Stimulated activated CD8-positive, alpha-beta memory T cell treated with anti-CD3 and anti-CD28 coated beads, Interleukin-12 subunit alpha, Interleukin-12 subunit beta, amount 100 ng/mL, for 24 hours (primary cell): ENCODE measurements at regions not wholly inside any gene's neighbourhood (a gene's known extent, or its start where the extent isn't known, plus 50 kb on each side); places are given as distances from the start of the nearest gene placed in this dataset.
"Not testable (repeated sequence)": the region's sequence is repeated elsewhere in the genome, so short reads cannot be mapped to it uniquely, and the experiment has no call there.

ENCODE experiments used
- DNase-seq: peaks from one replicate; pipeline ENCODE4 v3.0.0-alpha.2; 2020; ENCODE audit errors: extremely low read depth

DNA sequence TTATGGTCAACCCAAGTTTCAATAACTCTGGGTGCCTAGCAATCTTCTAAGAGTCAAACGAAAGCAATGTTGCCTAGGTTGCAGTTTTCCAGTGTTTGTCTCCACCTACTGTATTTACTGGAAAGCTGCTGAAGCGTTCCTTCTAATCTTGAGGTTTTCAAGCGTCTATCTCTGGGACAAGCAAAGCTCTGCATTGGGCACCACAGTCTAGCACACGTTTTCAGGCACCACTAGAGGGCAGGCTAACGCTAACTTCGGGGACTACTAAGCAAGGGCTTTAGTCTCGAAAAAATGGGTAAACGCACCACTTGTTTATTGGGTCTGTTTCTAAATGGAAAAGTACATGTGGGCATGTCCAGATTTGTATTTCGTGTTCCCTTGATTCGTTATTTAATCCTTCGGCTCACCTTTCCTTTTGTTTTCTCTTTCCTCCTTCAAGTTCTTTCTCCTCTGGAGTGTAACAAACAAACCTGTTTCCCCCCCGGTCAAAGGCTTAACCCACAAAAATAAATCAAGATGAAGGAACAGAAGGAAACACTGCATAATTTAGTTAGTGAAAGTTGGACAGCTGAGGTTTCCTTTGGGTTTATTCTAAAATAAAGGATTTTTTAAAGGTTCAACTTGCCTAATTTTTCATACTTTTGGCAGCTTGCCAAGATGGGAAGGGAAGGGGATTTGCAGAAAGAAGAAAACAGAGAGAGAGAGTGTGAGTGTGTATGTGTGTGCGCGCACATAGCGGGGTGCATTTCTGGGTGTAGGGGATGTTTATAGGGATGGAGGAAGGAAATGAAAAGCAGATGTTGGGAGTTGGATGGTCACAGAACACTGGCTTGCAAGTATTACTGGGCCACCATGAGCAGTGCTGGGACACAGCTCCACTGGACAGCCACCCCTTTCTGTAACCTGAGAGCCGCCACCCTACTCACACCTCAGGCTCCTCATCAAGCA, 348.3 kb downstream of the GOLGA6L6 start:
- peak; percentile 12 for DNase-seq

- not testable (repeated sequence) for DNase-seq
Measured at GRCh38 chr15:20191508-20192125, 350.0 kb downstream of the GOLGA6L6 start.

- not testable (repeated sequence) for DNase-seq
Measured at GRCh38 chr15:20188611-20189010, 353.0 kb downstream of the GOLGA6L6 start.

- not testable (repeated sequence) for DNase-seq
Measured at GRCh38 chr15:20187370-20188355, 353.9 kb downstream of the GOLGA6L6 start.

DNA sequence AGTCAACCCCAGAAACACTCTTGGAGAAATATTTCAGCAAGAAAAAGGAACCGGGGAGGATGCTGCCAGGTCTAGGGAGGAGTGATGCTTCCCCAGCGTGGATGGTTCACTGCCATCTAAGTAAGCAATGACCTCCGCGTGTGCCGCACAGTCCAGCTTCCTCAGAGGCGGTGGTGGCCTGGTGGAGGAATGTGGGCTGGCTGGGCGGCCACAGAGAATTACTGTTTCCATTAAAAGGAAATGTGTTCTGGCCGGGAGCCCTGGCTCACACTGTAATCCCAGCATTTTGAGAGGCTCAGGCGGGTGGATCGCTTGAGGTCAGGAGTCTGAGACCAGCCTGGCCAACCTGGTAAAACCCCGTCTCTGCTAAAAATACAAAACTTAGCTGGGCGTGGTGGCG, 356.7 kb downstream of the GOLGA6L6 start:
- not testable (repeated sequence) for DNase-seq

DNA sequence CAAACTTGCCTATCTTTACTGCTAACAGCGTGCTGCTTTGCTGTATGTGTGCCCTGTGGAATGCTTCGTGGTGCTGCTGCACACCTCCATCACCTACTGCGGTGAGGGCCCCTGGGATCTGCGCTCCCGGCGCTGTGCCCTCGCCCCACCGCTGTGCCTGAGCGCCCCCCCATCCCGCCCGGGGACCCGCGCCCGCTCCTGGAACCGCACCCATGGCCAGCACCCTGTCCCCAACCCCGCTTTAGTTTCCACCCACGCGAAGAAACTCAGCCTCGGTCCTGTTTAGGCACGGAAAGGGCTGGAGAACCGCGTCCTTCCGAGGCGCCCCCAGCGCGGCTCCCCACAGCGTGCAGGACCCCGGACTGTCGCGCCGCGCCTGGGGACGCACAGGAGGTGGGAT, 373.4 kb downstream of the GOLGA6L6 start:
- not testable (repeated sequence) for DNase-seq

- not testable (repeated sequence) for DNase-seq
Measured at GRCh38 chr15:20153528-20153927, 388.1 kb downstream of the GOLGA6L6 start.

GRCh38 chr15:20148679-20149078, 392.9 kb downstream of the GOLGA6L6 start:
- DNase-seq = not testable (repeated sequence)

- not testable (repeated sequence) for DNase-seq
Measured at GRCh38 chr15:20148008-20148407, 393.6 kb downstream of the GOLGA6L6 start.

DNA sequence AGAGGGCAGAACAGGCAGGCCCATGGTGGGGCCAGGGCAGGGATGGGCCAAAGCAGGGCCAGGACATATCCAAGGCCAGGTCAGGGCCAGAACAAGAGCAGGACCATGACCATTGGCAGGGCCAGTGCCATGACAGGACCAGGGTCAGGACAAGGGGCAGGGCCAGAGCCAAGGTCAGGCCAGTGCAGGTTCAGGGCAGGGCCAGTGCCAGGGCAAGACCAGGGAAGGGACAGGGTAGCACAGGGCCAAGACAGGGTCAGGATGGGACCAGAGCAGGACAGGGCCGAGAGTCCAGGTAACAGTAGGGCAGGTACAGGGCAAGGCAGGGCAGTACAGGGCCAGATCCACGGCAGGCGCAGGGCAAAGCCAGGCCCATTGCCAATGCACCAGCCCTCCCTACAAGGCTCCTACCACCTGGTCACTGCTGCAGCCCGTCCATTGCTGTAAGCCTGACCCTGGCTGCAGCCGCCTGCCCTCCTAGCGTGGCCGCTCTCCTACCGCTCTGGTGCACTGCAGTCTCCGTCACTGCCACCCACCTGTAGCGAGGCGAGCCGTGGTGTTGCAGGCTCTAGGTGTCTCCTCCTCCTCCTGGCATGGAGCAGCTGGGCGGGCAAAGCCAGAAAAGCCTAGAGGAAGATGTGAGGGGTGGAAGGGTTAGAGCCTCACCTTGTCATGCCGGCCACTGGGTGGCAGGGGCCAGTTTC, 397.1 kb downstream of the GOLGA6L6 start:
- DNase-seq = not testable (repeated sequence)

DNA sequence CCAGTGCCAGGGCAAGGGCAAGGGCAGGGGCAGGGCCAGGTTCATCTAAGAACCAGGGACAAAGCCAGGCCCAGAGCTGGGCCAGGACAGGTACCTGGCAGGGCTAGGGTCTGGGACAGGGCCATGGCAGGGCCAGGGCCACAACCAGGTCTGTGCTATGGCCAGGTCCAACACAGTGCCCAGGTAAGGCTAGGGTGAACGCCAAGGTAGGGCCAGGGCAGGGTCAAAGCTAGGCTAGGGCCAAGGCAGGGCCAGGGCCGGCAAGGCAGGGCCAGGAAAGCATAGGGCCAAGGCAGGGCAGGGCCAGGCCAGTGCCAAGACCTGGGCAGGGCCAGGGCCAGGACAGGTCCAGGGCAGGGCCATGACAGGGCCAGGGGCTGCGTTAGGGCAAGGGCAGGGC, 398.7 kb downstream of the GOLGA6L6 start:
- DNase-seq = not testable (repeated sequence)

GRCh38 chr15:20142410-20142809, 399.2 kb downstream of the GOLGA6L6 start:
- not testable (repeated sequence) for DNase-seq

GRCh38 chr15:20124668-20125067, 416.9 kb downstream of the GOLGA6L6 start:
- DNase-seq = not testable (repeated sequence)

GRCh38 chr15:20106026-20106425, 435.6 kb downstream of the GOLGA6L6 start:
- no peak for DNase-seq

DNA sequence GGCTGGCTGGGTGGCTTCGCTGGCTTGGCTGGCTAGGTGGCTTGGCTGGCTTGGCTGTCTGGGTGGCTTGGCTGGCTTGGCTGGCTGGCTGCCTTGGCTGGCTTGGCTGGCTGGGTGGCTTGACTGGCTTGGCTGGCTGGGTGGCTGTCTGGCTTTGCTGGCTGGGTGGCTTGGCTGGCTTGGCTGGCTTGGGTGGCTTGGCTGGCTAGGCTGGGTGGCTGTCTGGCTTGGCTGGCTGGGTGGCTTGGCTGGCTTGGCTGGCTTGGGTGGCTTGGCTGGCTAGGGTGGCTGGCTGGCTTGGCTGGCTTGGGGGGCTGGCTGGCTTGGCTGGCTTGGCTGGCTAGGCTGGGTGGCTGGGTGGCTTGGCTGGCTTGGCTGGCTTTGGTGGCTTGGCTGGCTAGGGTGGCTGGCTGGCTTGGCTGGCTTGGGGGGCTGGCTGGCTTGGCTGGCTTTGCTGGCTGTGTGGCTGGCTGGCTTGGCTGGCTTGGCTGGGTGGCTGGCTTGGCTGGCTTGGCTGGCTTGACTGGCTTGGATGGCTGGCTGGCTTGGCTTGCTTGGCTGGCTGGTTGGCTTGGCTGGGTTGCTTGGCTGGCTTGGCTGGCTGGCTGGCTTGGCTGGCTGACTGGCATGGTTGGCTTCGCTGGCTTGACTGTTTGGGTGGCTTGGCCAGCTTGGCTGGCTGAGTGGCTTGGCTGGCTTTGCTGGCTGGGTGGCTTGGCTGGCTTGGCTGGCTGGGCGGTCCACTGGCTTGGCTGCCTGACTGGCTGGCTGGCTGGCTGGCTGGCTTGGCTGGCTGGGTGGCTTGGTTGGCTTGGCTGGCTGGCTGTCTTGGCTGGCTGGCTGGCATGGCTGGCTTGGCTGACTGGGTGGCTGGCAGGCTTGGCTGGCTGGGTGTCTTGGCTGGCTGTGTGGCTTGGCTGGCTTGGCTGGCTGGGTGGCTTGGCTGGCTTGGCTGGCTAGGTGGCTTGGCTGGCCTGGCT, 436.3 kb downstream of the GOLGA6L6 start:
- not testable (repeated sequence) for DNase-seq

DNA sequence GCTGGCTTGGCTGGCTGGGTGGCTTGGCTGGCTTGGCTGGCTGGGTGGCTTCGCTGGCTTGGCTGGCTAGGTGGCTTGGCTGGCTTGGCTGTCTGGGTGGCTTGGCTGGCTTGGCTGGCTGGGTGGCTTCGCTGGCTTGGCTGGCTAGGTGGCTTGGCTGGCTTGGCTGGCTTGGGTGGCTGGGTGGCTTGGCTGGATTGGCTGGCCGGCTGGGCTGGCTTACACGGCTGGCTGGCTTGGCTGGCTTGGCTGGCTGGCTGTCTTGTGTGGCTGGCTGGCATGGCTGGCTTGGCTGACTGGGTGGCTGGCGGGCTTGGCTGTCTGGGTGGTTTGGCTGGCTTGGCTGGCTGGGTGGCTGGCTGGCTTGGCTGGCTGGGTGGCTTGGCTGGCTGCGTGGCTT, 437.0 kb downstream of the GOLGA6L6 start:
- DNase-seq = not testable (repeated sequence)

DNA sequence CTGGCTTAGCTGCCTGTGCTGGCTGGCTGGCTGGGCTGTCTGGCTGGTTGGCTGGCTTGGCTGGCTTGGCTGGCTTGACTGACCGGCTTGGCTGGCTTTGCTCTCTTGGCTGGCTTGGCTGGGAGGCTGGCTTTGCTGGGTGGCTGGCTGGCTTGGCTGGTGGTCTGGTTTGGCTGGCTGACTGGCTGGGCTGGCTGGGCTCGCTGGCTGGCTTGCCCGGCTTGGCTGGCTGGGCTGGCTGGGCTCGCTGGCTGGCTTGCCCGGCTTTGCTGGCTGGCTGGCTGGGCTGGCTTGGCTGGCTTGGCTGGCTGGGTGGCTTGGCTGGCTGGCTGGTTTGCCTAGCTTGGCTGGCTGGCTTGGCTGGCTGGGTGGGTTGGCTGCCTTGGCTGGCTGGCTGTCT, 438.7 kb downstream of the GOLGA6L6 start:
- not testable (repeated sequence) for DNase-seq

DNA sequence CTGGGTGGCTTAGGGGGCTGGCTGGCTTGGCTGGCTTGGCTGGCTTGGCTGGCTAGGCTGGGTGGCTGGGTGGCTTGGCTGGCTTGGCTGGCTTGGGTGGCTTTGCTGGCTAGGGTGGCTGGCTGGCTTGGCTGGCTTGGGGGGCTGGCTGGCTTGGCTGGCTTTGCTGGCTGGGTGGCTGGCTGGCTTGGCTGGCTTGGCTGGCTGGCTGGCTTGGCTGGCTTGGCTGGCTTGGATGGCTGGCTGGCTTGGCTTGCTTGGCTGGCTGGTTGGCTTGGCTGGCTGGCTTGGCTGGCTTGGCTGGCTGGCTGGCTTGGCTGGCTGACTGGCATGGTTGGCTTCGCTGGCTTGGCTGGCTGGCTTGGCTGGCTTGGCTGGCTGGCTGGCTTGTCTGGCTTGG, 439.4 kb downstream of the GOLGA6L6 start:
- not testable (repeated sequence) for DNase-seq

GRCh38 chr15:20101281-20101680, 440.3 kb downstream of the GOLGA6L6 start:
- DNase-seq = not testable (repeated sequence)
